BJ (cell line): ENCODE measurements at regions not wholly inside any gene's neighbourhood (a gene's known extent, or its start where the extent isn't known, plus 50 kb on each side); places are given as distances from the start of the nearest gene placed in this dataset.
"Not testable (repeated sequence)": the region's sequence is repeated elsewhere in the genome, so short reads cannot be mapped to it uniquely, and the experiment has no call there.

Source experiments
- CTCF ChIA-PET: fragments of 350-600 bp; formaldehyde crosslinking; extraction: SDS; loops from one replicate; lab custom pipeline; 2021; ENCODE audit warnings: antibody characterized with exemption, inconsistent platforms; lab: Yijun Ruan, JAX
- POLR2A ChIA-PET: fragments of 300-600 bp; sonication (Branson Sonifier 250); formaldehyde crosslinking; extraction: SDS; loops from one replicate; lab custom pipeline; 2021; ENCODE audit warnings: antibody characterized with exemption; lab: Charles Lee
- DNase-seq: peaks from one replicate; pipeline ENCODE4 v3.0.0-alpha.2; 2011; ENCODE audit warnings: low read depth
- H3K27me3 ChIP-seq: 2 replicates; pipeline ENCODE4 v1.6.0; 2011; ENCODE audit warnings: low read length; ENCODE audit not compliant: control insufficient read depth, insufficient read depth
- H3K36me3 ChIP-seq: 2 replicates; pipeline ENCODE4 v1.5.1; 2011; ENCODE audit warnings: low read length; ENCODE audit not compliant: control insufficient read depth, insufficient read depth
- H3K4me3 ChIP-seq: 2 replicates; pipeline ENCODE4 v1.5.1; 2011; ENCODE audit warnings: low read depth, mild to moderate bottlenecking, control low read depth, low read length
- TF ChIP-seq, protein P1 (sequence below): IDR thresholded peaks from 2 replicates; pipeline ENCODE4 v1.5.1; 2011; ENCODE audit warnings: low read depth, mild to moderate bottlenecking, control low read depth, inconsistent platforms, low read length, moderate library complexity; ENCODE audit not compliant: insufficient read depth

GRCh38 chr2:8333177-8333831, 348.6 kb upstream of the ID2 start:
- CTCF ChIA-PET, result no interaction called here

GRCh38 chr2:8333832-8334187, 348.0 kb upstream of the ID2 start:
- H3K4me3 ChIP-seq, DNase-seq, POLR2A ChIA-PET, H3K27me3 ChIP-seq, H3K36me3 ChIP-seq, CTCF ChIA-PET: not testable (repeated sequence)

More at GRCh38 chr2:8333177-8333831, 348.6 kb upstream of the ID2 start:
- POLR2A ChIA-PET, result no interaction called here
- Histone ChIP-seq H3K27me3 (no peaks in the 10 kb centered on the region), H3K36me3 (no peaks in the 10 kb centered on the region), H3K4me3 (no peak overlapping the region)
- TF ChIP-seq, protein P1, sequence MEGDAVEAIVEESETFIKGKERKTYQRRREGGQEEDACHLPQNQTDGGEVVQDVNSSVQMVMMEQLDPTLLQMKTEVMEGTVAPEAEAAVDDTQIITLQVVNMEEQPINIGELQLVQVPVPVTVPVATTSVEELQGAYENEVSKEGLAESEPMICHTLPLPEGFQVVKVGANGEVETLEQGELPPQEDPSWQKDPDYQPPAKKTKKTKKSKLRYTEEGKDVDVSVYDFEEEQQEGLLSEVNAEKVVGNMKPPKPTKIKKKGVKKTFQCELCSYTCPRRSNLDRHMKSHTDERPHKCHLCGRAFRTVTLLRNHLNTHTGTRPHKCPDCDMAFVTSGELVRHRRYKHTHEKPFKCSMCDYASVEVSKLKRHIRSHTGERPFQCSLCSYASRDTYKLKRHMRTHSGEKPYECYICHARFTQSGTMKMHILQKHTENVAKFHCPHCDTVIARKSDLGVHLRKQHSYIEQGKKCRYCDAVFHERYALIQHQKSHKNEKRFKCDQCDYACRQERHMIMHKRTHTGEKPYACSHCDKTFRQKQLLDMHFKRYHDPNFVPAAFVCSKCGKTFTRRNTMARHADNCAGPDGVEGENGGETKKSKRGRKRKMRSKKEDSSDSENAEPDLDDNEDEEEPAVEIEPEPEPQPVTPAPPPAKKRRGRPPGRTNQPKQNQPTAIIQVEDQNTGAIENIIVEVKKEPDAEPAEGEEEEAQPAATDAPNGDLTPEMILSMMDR, result no peak
- DNase-seq, result no peak

- ChIA-PET CTCF (no interaction called here), POLR2A (interaction anchor here (0.6 kb wide), 1 partner anchor 347 kb away, joined by 3 read pairs; the partner anchor contains the start of gene ID2)
- no peak overlapping the region for H3K4me3 ChIP-seq
- H3K27me3 ChIP-seq, result no peaks in the 10 kb centered on the region
- H3K36me3 ChIP-seq, result no peaks in the 10 kb centered on the region
- no peak for DNase-seq
- TF ChIP-seq, protein P1, result no peak
Measured at GRCh38 chr2:8334866-8335325, 347.0 kb upstream of the ID2 start.

DNA sequence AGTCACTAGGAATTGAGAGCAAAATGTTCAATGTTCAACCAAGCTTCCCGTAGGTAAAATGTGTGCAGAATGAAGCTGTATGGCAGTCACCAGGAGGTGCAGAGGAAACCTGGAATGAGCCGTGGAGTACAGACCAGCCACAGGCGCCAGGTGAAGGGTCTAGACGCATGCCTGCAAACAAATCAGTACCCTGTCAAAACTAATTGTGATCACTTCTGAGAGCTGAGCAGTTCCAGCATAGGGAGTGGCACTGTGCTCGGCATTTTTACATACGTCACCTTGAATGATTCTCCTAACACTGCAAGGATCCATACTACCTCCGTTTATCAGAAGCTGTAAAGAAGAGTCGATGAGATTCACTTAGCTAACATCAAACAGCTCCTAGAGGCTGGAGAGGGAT, 346.1 kb upstream of the ID2 start:
- no peaks in the 10 kb centered on the region for H3K27me3 ChIP-seq
- no peak for DNase-seq
- H3K4me3 ChIP-seq, result no peak overlapping the region
- ChIA-PET POLR2A (interaction anchor here (0.6 kb wide), 1 partner anchor 346 kb away, joined by 3 read pairs; the partner anchor contains the start of gene ID2), CTCF (interaction anchor here (1.0 kb wide), 1 partner anchor 12 kb away, joined by 4 read pairs; no protein-coding TSS in a partner anchor)
- H3K36me3 ChIP-seq, result no peaks in the 10 kb centered on the region
- TF ChIP-seq, protein P1, result no peak

DNA sequence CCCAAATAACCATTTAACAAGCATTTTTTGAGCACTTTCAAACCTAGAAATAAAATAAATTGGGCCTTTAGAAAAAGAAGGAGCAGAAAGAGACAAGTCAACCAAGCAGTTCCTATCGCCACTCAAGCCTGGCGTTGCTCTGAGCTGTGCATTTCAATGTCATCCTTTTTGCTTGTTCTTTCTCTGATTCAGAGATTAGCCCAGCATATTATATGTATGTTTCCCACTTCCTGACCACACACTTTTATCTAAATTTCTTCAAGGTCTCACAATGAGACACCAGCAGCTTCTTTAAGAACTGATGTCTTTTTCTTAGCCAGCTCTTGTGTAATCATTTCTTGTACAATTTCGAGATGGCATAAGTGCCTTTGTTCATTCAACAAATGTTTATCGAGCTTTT, 344.5 kb upstream of the ID2 start:
- ChIA-PET CTCF (interaction anchor here (0.6 to 1.1 kb wide), 2 partner anchors 9 to 36 kb away, joined by 4 read pairs; no protein-coding TSS in a partner anchor), POLR2A (no interaction called here)
- DNase-seq, result no peak
- H3K4me3 ChIP-seq, result no peak overlapping the region
- TF ChIP-seq, protein P1, result no peak
- H3K36me3 ChIP-seq, result no peaks in the 10 kb centered on the region
- H3K27me3 ChIP-seq, result no peaks in the 10 kb centered on the region
